Colonic mucosa (tissue), 4 donors: ENCODE measurements at regions not wholly inside any gene's neighbourhood (a gene's known extent, or its start where the extent isn't known, plus 50 kb on each side); places are given as distances from the start of the nearest gene placed in this dataset.
"Not testable (repeated sequence)": the region's sequence is repeated elsewhere in the genome, so short reads cannot be mapped to it uniquely, and the experiment has no call there.

Source experiments
- DNase-seq: peaks from one replicate; pipeline ENCODE4 v3.0.0-alpha.2; 2020
- H3K27ac ChIP-seq: fragments of 200-600 bp; one replicate; pipeline ENCODE4 v1.8.0; 2021
- H3K27me3 ChIP-seq: fragments of 200-600 bp; one replicate; pipeline ENCODE4 v1.8.0; 2021
- H3K36me3 ChIP-seq: fragments of 200-600 bp; one replicate; pipeline ENCODE4 v1.8.0; 2021
- H3K4me1 ChIP-seq: fragments of 200-600 bp; one replicate; pipeline ENCODE4 v1.8.0; 2021; ENCODE audit warnings: mild to moderate bottlenecking
- H3K4me3 ChIP-seq: fragments of 200-600 bp; one replicate; pipeline ENCODE4 v1.8.0; 2021
- H3K9ac ChIP-seq, 2 donors: one replicate each; pipeline ENCODE4 v1.7.0; 2013; ENCODE audit warnings: control low read depth in 2 of 2, low read depth in 2 of 2, low read length in 2 of 2
- H3K9me3 ChIP-seq: fragments of 200-600 bp; one replicate; pipeline ENCODE4 v1.8.0; 2021
- CTCF ChIP-seq: fragments of 200-600 bp; IDR thresholded peaks from one replicate; pipeline ENCODE4 v1.8.0; 2022; ENCODE audit warnings: antibody characterized with exemption, mild to moderate bottlenecking
- intact Hi-C: fragments of 100-400 bp; cut with DNase I; formaldehyde crosslinking; loops from one replicate; pipeline ENCODE4 v1.14.1; 2022
- donor health status: healthy.
- donor health status: DM: no; HTN: no; CAD: no.
- donor health status: DM: no; HTN: no; CAD: no.

- no peak overlapping the region for H3K27ac ChIP-seq
- no peak for DNase-seq
- H3K4me3 ChIP-seq: no peak overlapping the region
- no peaks in the 10 kb centered on the region for H3K36me3 ChIP-seq
- H3K9me3 ChIP-seq: no peaks in the 10 kb centered on the region
- no peaks in the 10 kb centered on the region for H3K27me3 ChIP-seq
- H3K9ac ChIP-seq: no peak overlapping the region
- TF ChIP-seq CTCF: no peak
- no peaks in the 10 kb centered on the region for H3K4me1 ChIP-seq
- intact Hi-C loops: no loop called here
These were observed 128.7 kb upstream of the COL5A2 start for GRCh38 chr2:189308056-189308790.

GRCh38 chr2:189309331-189309730 is 129.8 kb upstream of the COL5A2 start:
- no peak overlapping the region for H3K27ac ChIP-seq
- no peak for DNase-seq
- H3K27me3 ChIP-seq: no peaks in the 10 kb centered on the region
- TF ChIP-seq CTCF: no peak
- no peak overlapping the region for H3K4me3 ChIP-seq
- H3K9ac ChIP-seq: no peak overlapping the region
- no peaks in the 10 kb centered on the region for H3K4me1 ChIP-seq
- no peaks in the 10 kb centered on the region for H3K9me3 ChIP-seq
- H3K36me3 ChIP-seq: no peaks in the 10 kb centered on the region
- intact Hi-C loops: no loop called here

- no peak for DNase-seq
- H3K36me3 ChIP-seq: no peaks in the 10 kb centered on the region
- H3K9ac ChIP-seq: no peak overlapping the region
- no peak overlapping the region for H3K4me3 ChIP-seq
- no peak overlapping the region for H3K27ac ChIP-seq
- H3K27me3 ChIP-seq: no peaks in the 10 kb centered on the region
- no peak for TF ChIP-seq CTCF
- intact Hi-C loops: no loop called here
- no peaks in the 10 kb centered on the region for H3K9me3 ChIP-seq
- no peaks in the 10 kb centered on the region for H3K4me1 ChIP-seq
These were observed 129.1 kb upstream of the WDR75 start for GRCh38 chr2:189312211-189312610.

- Histone ChIP-seq H3K27ac (no peak overlapping the region), H3K9ac (no peak overlapping the region), H3K4me3 (no peak overlapping the region), H3K4me1 (no peaks in the 10 kb centered on the region), H3K27me3 (no peaks in the 10 kb centered on the region), H3K9me3 (no peaks in the 10 kb centered on the region), H3K36me3 (no peaks in the 10 kb centered on the region)
- intact Hi-C loops: no loop called here
- TF ChIP-seq CTCF: no peak
- DNase-seq: no peak
These were observed 128.6 kb upstream of the WDR75 start for GRCh38 chr2:189312643-189313042.

- no peaks in the 10 kb centered on the region for H3K36me3 ChIP-seq
- no peaks in the 10 kb centered on the region for H3K4me1 ChIP-seq
- no peaks in the 10 kb centered on the region for H3K9me3 ChIP-seq
- no peak overlapping the region for H3K9ac ChIP-seq
- H3K4me3 ChIP-seq: no peak overlapping the region
- no peak overlapping the region for H3K27ac ChIP-seq
- intact Hi-C loops: no loop called here
- no peak for TF ChIP-seq CTCF
- DNase-seq: no peak
- H3K27me3 ChIP-seq: no peaks in the 10 kb centered on the region
These were observed 122.5 kb upstream of the WDR75 start for GRCh38 chr2:189318761-189319160.

GRCh38 chr2:189319424-189319823 is 121.8 kb upstream of the WDR75 start:
- H3K36me3 ChIP-seq, DNase-seq: not testable (repeated sequence)

More at GRCh38 chr2:189319424-189319823, 121.8 kb upstream of the WDR75 start:
- H3K9me3 ChIP-seq, H3K4me1 ChIP-seq, intact Hi-C loops, H3K27ac ChIP-seq, H3K4me3 ChIP-seq, H3K27me3 ChIP-seq, H3K9ac ChIP-seq: not testable (repeated sequence)
